ENCODE measurements at regions not wholly inside any gene's neighbourhood (a gene's known extent, or its start where the extent isn't known, plus 50 kb on each side); places are given as distances from the start of the nearest gene placed in this dataset.

GRCh38 chr13:85095418-85096272, 703.6 kb downstream of the SLITRK6 start:
- H3K4me1 ChIP-seq (ENCODE audit: insufficient read depth, low read length, poor library complexity, severe bottlenecking) = no peaks in the 10 kb centered on the region
- no peaks in the 10 kb centered on the region for H3K27me3 ChIP-seq (ENCODE audit: insufficient read depth, low read length, poor library complexity, severe bottlenecking)
- TF ChIP-seq CTCF (conservative IDR thresholded peaks at IDR 0.05; ENCODE audit: low read length) = no peak
- no peak for TF ChIP-seq EZH2phosphoT487 (IDR thresholded peaks at IDR 0.05; ENCODE audit: borderline replicate concordance)
- no peaks in the 10 kb centered on the region for H4K20me1 ChIP-seq (ENCODE audit: insufficient read depth, low read length, poor library complexity, severe bottlenecking)
- no peaks in the 10 kb centered on the region for H3K79me2 ChIP-seq (ENCODE audit: insufficient read depth, low read length)
- no peak overlapping the region for H3K9ac ChIP-seq (ENCODE audit: low read depth, low read length, poor library complexity, severe bottlenecking)
- no peaks in the 10 kb centered on the region for H3F3A ChIP-seq (ENCODE audit: low read depth)
- H3K9me3 ChIP-seq (ENCODE audit: insufficient read depth, low read depth, low read length) = no peaks in the 10 kb centered on the region
- H3K4me2 ChIP-seq (ENCODE audit: low read depth, low read length, poor library complexity, severe bottlenecking) = no peak overlapping the region
- H2AFZ ChIP-seq (ENCODE audit: low read length) = no peak overlapping the region
- no peak overlapping the region for H3K4me3 ChIP-seq (ENCODE audit: low read length, poor library complexity, severe bottlenecking)
- H3K36me3 ChIP-seq (ENCODE audit: insufficient read depth, low read length) = no peaks in the 10 kb centered on the region
- no peaks in the 10 kb centered on the region for H3K9me2 ChIP-seq (replicated peaks; ENCODE audit: low read depth, low read length)

GRCh38 chr13:85093808-85094207, 705.4 kb downstream of the SLITRK6 start:
- Histone ChIP-seq H4K20me1 (ENCODE audit: insufficient read depth, low read length, poor library complexity, severe bottlenecking) (no peaks in the 10 kb centered on the region), H3F3A (ENCODE audit: low read depth) (no peaks in the 10 kb centered on the region), H3K9ac (ENCODE audit: low read depth, low read length, poor library complexity, severe bottlenecking) (no peak overlapping the region), H3K4me2 (ENCODE audit: low read depth, low read length, poor library complexity, severe bottlenecking) (no peak overlapping the region), H2AFZ (ENCODE audit: low read length) (no peak overlapping the region), H3K9me2 (replicated peaks; ENCODE audit: low read depth, low read length) (no peaks in the 10 kb centered on the region), H3K36me3 (ENCODE audit: insufficient read depth, low read length) (no peaks in the 10 kb centered on the region), H3K79me2 (ENCODE audit: insufficient read depth, low read length) (no peaks in the 10 kb centered on the region), H3K27me3 (ENCODE audit: insufficient read depth, low read length, poor library complexity, severe bottlenecking) (no peaks in the 10 kb centered on the region), H3K9me3 (ENCODE audit: insufficient read depth, low read depth, low read length) (no peaks in the 10 kb centered on the region), H3K4me1 (ENCODE audit: insufficient read depth, low read length, poor library complexity, severe bottlenecking) (no peaks in the 10 kb centered on the region), H3K4me3 (ENCODE audit: low read length, poor library complexity, severe bottlenecking) (no peak overlapping the region)
- TF ChIP-seq CTCF (conservative IDR thresholded peaks at IDR 0.05; ENCODE audit: low read length) (no peak), EZH2phosphoT487 (IDR thresholded peaks at IDR 0.05; ENCODE audit: borderline replicate concordance) (no peak)

- TF ChIP-seq EZH2phosphoT487 (IDR thresholded peaks at IDR 0.05; ENCODE audit: borderline replicate concordance) = no peak
- TF ChIP-seq CTCF (conservative IDR thresholded peaks at IDR 0.05; ENCODE audit: low read length) = no peak
- H3K4me1 ChIP-seq (ENCODE audit: insufficient read depth, low read length, poor library complexity, severe bottlenecking) = no peaks in the 10 kb centered on the region
Measured at GRCh38 chr13:85091631-85092234, 707.5 kb downstream of the SLITRK6 start.

More at GRCh38 chr13:85091631-85092234, 707.5 kb downstream of the SLITRK6 start:
- H3K27me3 ChIP-seq (ENCODE audit: insufficient read depth, low read length, poor library complexity, severe bottlenecking) = no peaks in the 10 kb centered on the region
- no peaks in the 10 kb centered on the region for H3K9me3 ChIP-seq (ENCODE audit: insufficient read depth, low read depth, low read length)
- no peak overlapping the region for H3K9ac ChIP-seq (ENCODE audit: low read depth, low read length, poor library complexity, severe bottlenecking)
- no peak overlapping the region for H3K4me2 ChIP-seq (ENCODE audit: low read depth, low read length, poor library complexity, severe bottlenecking)
- H3K9me2 ChIP-seq (replicated peaks; ENCODE audit: low read depth, low read length) = no peaks in the 10 kb centered on the region
- no peak overlapping the region for H3K4me3 ChIP-seq (ENCODE audit: low read length, poor library complexity, severe bottlenecking)
- no peak overlapping the region for H2AFZ ChIP-seq (ENCODE audit: low read length)
- H3K36me3 ChIP-seq (ENCODE audit: insufficient read depth, low read length) = no peaks in the 10 kb centered on the region
- H3K79me2 ChIP-seq (ENCODE audit: insufficient read depth, low read length) = no peaks in the 10 kb centered on the region
- no peaks in the 10 kb centered on the region for H4K20me1 ChIP-seq (ENCODE audit: insufficient read depth, low read length, poor library complexity, severe bottlenecking)
- H3F3A ChIP-seq (ENCODE audit: low read depth) = no peaks in the 10 kb centered on the region
